ENCODE measurements at regions not wholly inside any gene's neighbourhood (a gene's known extent, or its start where the extent isn't known, plus 50 kb on each side); places are given as distances from the start of the nearest gene placed in this dataset.

DNA sequence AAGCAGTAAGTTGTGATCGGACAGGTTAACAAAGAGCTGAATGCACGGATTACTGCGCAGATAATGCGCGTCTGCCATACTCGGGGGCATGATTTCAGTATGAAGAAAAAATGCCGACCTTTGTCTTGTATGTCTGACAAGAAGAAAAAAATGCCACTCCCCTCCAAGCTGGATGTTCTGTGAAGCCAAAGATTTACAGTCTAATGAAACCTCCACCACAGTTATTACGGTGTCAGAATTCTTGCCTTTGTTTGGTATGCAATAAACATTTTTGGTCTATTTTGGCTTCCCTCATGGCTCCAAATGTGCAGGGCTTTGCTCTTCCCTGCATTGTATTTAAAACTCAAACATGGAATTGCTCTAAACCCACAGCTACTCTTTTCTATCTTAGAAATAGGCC lies 72.2 kb upstream of the THUMPD2 start:
- no peak for TF ChIP-seq KDM1A (IDR thresholded peaks at IDR 0.05; ENCODE audit: borderline replicate concordance, low read length)
- no peak for TF ChIP-seq CREB1 (IDR thresholded peaks at IDR 0.05)
- TF ChIP-seq TBP (IDR thresholded peaks at IDR 0.05; ENCODE audit: low read depth, low read length) = no peak
- no peak for TF ChIP-seq CHD2 (IDR thresholded peaks at IDR 0.05; ENCODE audit: low read length)
- no peak for TF ChIP-seq CTBP2 (IDR thresholded peaks at IDR 0.05; ENCODE audit: borderline replicate concordance, insufficient read depth, insufficient read length, low read length)
- TF ChIP-seq SAP30 (IDR thresholded peaks at IDR 0.05; ENCODE audit: insufficient read depth, insufficient replicate concordance, low read length) = no peak
- Histone ChIP-seq H3K4ac (replicated peaks; ENCODE audit: insufficient read length, low read depth, low read length) (no peak overlapping the region), H3K79me1 (ENCODE audit: low read depth, low read length) (no peaks in the 10 kb centered on the region), H3K14ac (ENCODE audit: insufficient read length) (no peak overlapping the region), H4K91ac (replicated peaks; ENCODE audit: insufficient read length, low read length) (no peak overlapping the region), H3K27me3 (replicated peaks in 1 of 4; ENCODE audit: control insufficient read depth in 3 of 4, extremely low read depth in 1 of 4, insufficient read depth in 3 of 4, low read length in 3 of 4) (no peaks in the 10 kb centered on the region), H3K36me3 (ENCODE audit: control insufficient read depth in 2 of 4, insufficient read depth in 4 of 4, low read length in 3 of 4) (no peaks in the 10 kb centered on the region), H3K23me2 (ENCODE audit: low read depth, low read length) (no peaks in the 10 kb centered on the region), H3K9me3 (ENCODE audit: insufficient read depth in 2 of 2, low read depth in 1 of 2, low read length in 1 of 2) (no peaks in the 10 kb centered on the region), H2AK5ac (ENCODE audit: low read depth, low read length) (no peak overlapping the region), H4K5ac (ENCODE audit: insufficient read length, low read depth, low read length) (no peak overlapping the region), H2BK15ac (ENCODE audit: low read length) (no peak overlapping the region), H3K4me1 (replicated peaks in 1 of 4; ENCODE audit: control insufficient read depth in 3 of 4, insufficient read depth in 4 of 4, low read length in 3 of 4) (peaks cover 0 to 11% (median 2%) of the 10 kb centered on the region in 4 experiments; a peak in 2 of 7 replicates), H3K9ac (replicated peaks in 1 of 4; ENCODE audit: extremely low read depth in 1 of 4, low read depth in 3 of 4, low read length in 3 of 4) (no peak overlapping the region), H3K56ac (replicated peaks; ENCODE audit: insufficient read length, low read depth, low read length) (no peak overlapping the region), H3K18ac (ENCODE audit: extremely low read depth, low read length) (no peak overlapping the region), H2AFZ (ENCODE audit: low read length) (no peak overlapping the region), H4K8ac (ENCODE audit: extremely low read depth, insufficient read depth, low read length) (no peak overlapping the region), H3K4me3 (ENCODE audit: extremely low read depth in 1 of 4, insufficient read depth in 2 of 4, low read depth in 3 of 4, low read length in 4 of 4) (no peak overlapping the region), H2BK120ac (replicated peaks; ENCODE audit: low read depth, low read length) (no peak overlapping the region), H2BK12ac (ENCODE audit: low read depth, low read length) (no peak overlapping the region), H2BK20ac (ENCODE audit: low read length) (no peak overlapping the region), H3K4me2 (ENCODE audit: insufficient read depth in 1 of 2, low read depth in 2 of 2, low read length in 2 of 2) (no peak overlapping the region), H4K20me1 (replicated peaks in 1 of 2; ENCODE audit: control insufficient read depth in 1 of 2, insufficient read depth in 2 of 2, low read length in 2 of 2) (no peaks in the 10 kb centered on the region), H3K79me2 (ENCODE audit: control insufficient read depth in 1 of 2, insufficient read depth in 2 of 2, low read length in 2 of 2) (no peaks in the 10 kb centered on the region), H2BK5ac (ENCODE audit: low read depth, low read length) (no peak overlapping the region), H3K27ac (ENCODE audit: low read depth, low read length) (no peak overlapping the region), H3K23ac (ENCODE audit: insufficient read length) (no peak overlapping the region)
- ChIA-PET POLR2A (ENCODE audit: partially characterized antibody) (no interaction called here), CTCF (ENCODE audit: partially characterized antibody) (interaction anchor here (0.8 to 3.5 kb wide), 3 partner anchors 13 to 71 kb away, joined by 3 to 16 read pairs (median 3); no protein-coding TSS in a partner anchor)
- DNase-seq (ENCODE audit: low read depth in 1 of 2, low spot score in 2 of 2) (no peak), FAIRE-seq (peak; percentile 7)
- 95% methylated on average over 8 of the region's 8 CpGs; no CpG with 5 or more reads in 1 of the 2 experiments for WGBS, 2 experiments (ENCODE audit: extremely low coverage in 1 of 2, insufficient coverage in 1 of 2, insufficient read length in 1 of 2, insufficient replicate concordance in 2 of 2, low coverage in 1 of 2, low lambda C conversion rate in 2 of 2, missing lambda C conversion rate in 1 of 2)

Data from H1 (cell line).